K562 (cell line): ENCODE measurements at regions not wholly inside any gene's neighbourhood (a gene's known extent, or its start where the extent isn't known, plus 50 kb on each side); places are given as distances from the start of the nearest gene placed in this dataset.

Experiments
- ATAC-seq: fragments of 200-7000 bp; cut with Tn5 transposase; 3 replicates; pipeline ENCODE4 v1.9.1; 2020; ENCODE audit warnings: moderate library complexity
- BruUV-seq: library from RNA; stranded (reverse); fragments of 400-500 nt; replicated peaks from 2 replicates; lab custom pipeline; 2021; lab: Mats Ljungman, UMichigan
- CTCF ChIA-PET: fragments of 300-600 bp; formaldehyde crosslinking; extraction: SDS; loops from one replicate; lab custom pipeline; 2021; ENCODE audit warnings: low intra/inter-chr PET ratio; lab: Yijun Ruan, JAX
- POLR2A ChIA-PET: fragments of 300-600, 350-650 bp; sonication (Branson Sonifier 250); formaldehyde crosslinking; extraction: SDS; loops from one replicate; lab custom pipeline; 2021; ENCODE audit warnings: antibody characterized with exemption, inconsistent platforms; lab: Yijun Ruan, JAX
- DNase-seq, 4 experiments: peaks; one replicate each; pipeline versions ENCODE4 v3.0.0 to v3.0.0-alpha.2; 2011 to 2018; ENCODE audit warnings: low spot score in 3 of 4, mixed read lengths in 3 of 4; ENCODE audit errors: extremely low read depth in 1 of 4
- FAIRE-seq: peaks from 2 replicates; lab custom pipeline; 2011; peaks lifted over from hg19 to GRCh38; lab: Jason Lieb, UNC
- H2AFZ ChIP-seq: 2 replicates; pipeline ENCODE4 v1.6.0; 2011; ENCODE audit warnings: low read depth, low read length, control low read depth, inconsistent platforms
- H3K27ac ChIP-seq: fragments of 200-600 bp; 3 replicates; pipeline ENCODE4 v1.8.0; 2011; ENCODE audit warnings: low read depth, mild to moderate bottlenecking, control low read depth, inconsistent platforms, low read length, moderate library complexity, mixed read lengths; ENCODE audit errors: extremely low read depth
- H3K27me3 ChIP-seq, 2 experiments: fragments of 300-600 bp in 1 of 2; 2 replicates in 1 of 2; 3 replicates in 1 of 2; pipeline versions ENCODE4 v1.6.0 to v1.8.0; 2011; ENCODE audit warnings: inconsistent platforms in 2 of 2, low read length in 2 of 2, mild to moderate bottlenecking in 1 of 2, mixed read lengths in 1 of 2, moderate library complexity in 1 of 2; ENCODE audit not compliant: control insufficient read depth in 2 of 2, insufficient read depth in 2 of 2
- H3K36me3 ChIP-seq: fragments of 300-600 bp; 3 replicates; pipeline ENCODE4 v1.8.0; 2011; ENCODE audit warnings: mild to moderate bottlenecking, low read length, inconsistent platforms; ENCODE audit not compliant: control insufficient read depth, insufficient read depth
- H3K4me1 ChIP-seq, 2 experiments: fragments of 200-600 bp in 1 of 2; replicated peaks in 1 of 2; 2 replicates in 1 of 2; 3 replicates in 1 of 2; pipeline versions ENCODE4 v1.5.1 to v1.8.0; 2011; ENCODE audit warnings: inconsistent platforms in 2 of 2, low read length in 2 of 2, mild to moderate bottlenecking in 1 of 2, mixed read lengths in 1 of 2, moderate library complexity in 1 of 2; ENCODE audit not compliant: control insufficient read depth in 2 of 2, insufficient read depth in 2 of 2
- H3K4me2 ChIP-seq: 2 replicates; pipeline ENCODE4 v1.6.1; 2011; ENCODE audit warnings: low read length, control low read depth, inconsistent platforms, mixed read lengths; ENCODE audit not compliant: insufficient read depth
- H3K4me3 ChIP-seq: fragments of 200-600 bp; sonication (generic), shearing (Covaris generic); 2 replicates; pipeline ENCODE4 v1.5.1; 2016; ENCODE audit warnings: control low read depth, inconsistent platforms
- H3K79me2 ChIP-seq: fragments of 200-600 bp; 3 replicates; pipeline ENCODE4 v1.8.0; 2011; ENCODE audit warnings: low read length, inconsistent platforms; ENCODE audit not compliant: control insufficient read depth, insufficient read depth
- H3K9ac ChIP-seq, 2 experiments: 2 replicates each; pipeline versions ENCODE4 v1.6.0 to v1.6.1; 2011; ENCODE audit warnings: low read depth in 2 of 2, low read length in 2 of 2, control low read depth in 1 of 2, inconsistent platforms in 1 of 2, mild to moderate bottlenecking in 1 of 2, mixed read lengths in 1 of 2; ENCODE audit not compliant: insufficient read depth in 1 of 2
- H3K9me1 ChIP-seq: one replicate; pipeline ENCODE4 v1.6.0; 2011; ENCODE audit warnings: inconsistent platforms, mild to moderate bottlenecking, low read length, moderate library complexity; ENCODE audit not compliant: control insufficient read depth, insufficient read depth
- H3K9me3 ChIP-seq: replicated peaks from 2 replicates; pipeline ENCODE4 v1.5.1; 2011; ENCODE audit warnings: low read depth, low read length, inconsistent platforms; ENCODE audit not compliant: control insufficient read depth, insufficient read depth
- H4K20me1 ChIP-seq: replicated peaks from 2 replicates; pipeline ENCODE4 v1.6.1; 2011; ENCODE audit warnings: low read length, inconsistent platforms, mixed read lengths; ENCODE audit not compliant: control insufficient read depth, insufficient read depth
- ARHGAP35 ChIP-seq: fragments of 450-650 bp; IDR thresholded peaks from 2 replicates; pipeline ENCODE4 v1.6.1; 2018; ENCODE audit not compliant: partially characterized antibody
- FOXP1 ChIP-seq: sonication (generic); formaldehyde crosslinking; IDR thresholded peaks from 2 replicates; pipeline ENCODE4 v1.8.0; 2022; ENCODE audit warnings: mild to moderate bottlenecking, missing genetic modification reagents
- MAFK ChIP-seq: IDR thresholded peaks from 2 replicates; pipeline ENCODE4 v1.6.1; 2011; ENCODE audit warnings: low read length, improper control_type of control experiment
- MCM2 ChIP-seq: fragments of 450-650 bp; IDR thresholded peaks from 2 replicates; pipeline ENCODE4 v1.6.1; 2017; ENCODE audit warnings: low read depth, mild to moderate bottlenecking
- NELFE ChIP-seq: IDR thresholded peaks from 2 replicates; pipeline ENCODE4 v1.6.1; 2011; ENCODE audit warnings: mild to moderate bottlenecking; ENCODE audit not compliant: insufficient read depth, insufficient read length
- POLR2B ChIP-seq: fragments of 450-650 bp; IDR thresholded peaks from 2 replicates; pipeline ENCODE4 v1.6.1; 2018; ENCODE audit warnings: low read depth; ENCODE audit not compliant: partially characterized antibody
- POLR2H ChIP-seq: IDR thresholded peaks from 2 replicates; pipeline ENCODE4 v1.6.1; 2016; ENCODE audit warnings: missing genetic modification characterization, low read depth, mild to moderate bottlenecking, control low read depth, missing compliant biosample characterization, moderate library complexity
- RBM34 ChIP-seq: fragments of 200-400 bp; formaldehyde crosslinking; IDR thresholded peaks from 2 replicates; pipeline ENCODE4 v1.6.1; 2018; ENCODE audit warnings: low read length, borderline replicate concordance; ENCODE audit not compliant: insufficient read depth
- SMAD1 ChIP-seq: fragments of 150-350 bp; IDR thresholded peaks from 2 replicates; pipeline ENCODE4 v1.6.1; 2014; ENCODE audit warnings: low read length, low read depth; ENCODE audit not compliant: partially characterized antibody
- TSC22D4 ChIP-seq: fragments of 450-650 bp; IDR thresholded peaks from 2 replicates; pipeline ENCODE4 v1.6.1; 2016; ENCODE audit warnings: missing genetic modification characterization, missing biosample characterization, control low read depth
- ZC3H4 ChIP-seq: sonication (generic); formaldehyde crosslinking; IDR thresholded peaks from 2 replicates; pipeline ENCODE4 v1.9.0; 2021; ENCODE audit warnings: missing genetic modification reagents, borderline replicate concordance
- ZFP1 ChIP-seq: fragments of 450-650 bp; formaldehyde crosslinking; IDR thresholded peaks from 2 replicates; pipeline ENCODE4 v1.4.0; 2020; ENCODE audit warnings: mild to moderate bottlenecking, mixed read lengths
- ZNF24 ChIP-seq: fragments of 450-650 bp; IDR thresholded peaks from 2 replicates; pipeline ENCODE4 v1.6.1; 2016
- WGBS: fragments of 100-300 bp; shearing (Covaris generic); methylation state at CpG from one replicate; pipeline ENCODE4 v1.1.6; 2016; ENCODE audit warnings: low coverage, mixed read lengths; ENCODE audit not compliant: insufficient coverage; ENCODE audit errors: missing lambda C conversion rate; 5-methylcytosine and 5-hydroxymethylcytosine counted together
- in situ Hi-C: fragments of 300-500 bp; cut with MboI; formaldehyde crosslinking; loops from 4 replicates; pipeline ENCODE4 v1.15.0; 2018; ENCODE audit warnings: inconsistent platforms, mixed read lengths
- intact Hi-C: fragments of 100-400 bp; cut with micrococcal nuclease; formaldehyde crosslinking; loops from 2 replicates; pipeline ENCODE4 v1.14.2; 2022
- TF ChIP-seq, protein P1 (sequence below), 2 experiments: fragments of 450-650 bp in 1 of 2; sonication (generic) in 1 of 2; formaldehyde crosslinking; conservative IDR thresholded peaks; 2 replicates each; pipeline versions ENCODE4 v1.4.0 to v1.8.1; 2020 to 2022; ENCODE audit warnings: mild to moderate bottlenecking in 1 of 2, missing genetic modification reagents in 1 of 2
- TF ChIP-seq, protein P2 (sequence below), 2 experiments: IDR thresholded peaks; 2 replicates each; pipeline ENCODE4 v1.6.1; 2011; ENCODE audit warnings: borderline replicate concordance in 1 of 2, control low read depth in 1 of 2, low read depth in 1 of 2, low read length in 1 of 2, mild to moderate bottlenecking in 1 of 2, mixed read lengths in 1 of 2, moderate library complexity in 1 of 2; ENCODE audit not compliant: insufficient read depth in 1 of 2, insufficient read length in 1 of 2, poor library complexity in 1 of 2, severe bottlenecking in 1 of 2; ENCODE audit errors: extremely low read depth in 1 of 2
- TF ChIP-seq, protein P3 (sequence below): fragments of 250-450 bp; sonication (Bioruptor Pico); IDR thresholded peaks from 2 replicates; pipeline ENCODE4 v1.9.0; 2021; ENCODE audit warnings: mild to moderate bottlenecking

DNA sequence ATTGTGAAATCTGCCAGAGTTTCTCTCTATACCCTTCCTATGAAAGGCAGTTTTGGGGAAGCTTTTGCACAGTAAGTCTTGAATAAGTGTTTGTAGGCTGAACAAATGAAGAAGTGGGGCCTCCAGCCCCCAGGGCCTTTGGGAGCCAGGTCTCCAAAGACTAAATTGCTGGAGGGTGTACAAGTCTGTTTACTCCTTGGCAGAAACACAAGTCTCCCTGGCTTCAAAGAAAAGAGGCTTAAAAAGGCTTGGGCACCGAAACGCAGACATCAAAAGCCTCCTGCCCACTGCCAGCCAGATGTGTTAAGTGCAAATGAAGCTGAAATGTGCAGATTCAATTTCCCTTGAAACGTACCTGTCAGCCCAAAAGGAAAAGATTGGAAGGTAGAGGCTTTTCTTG lies 146.3 kb downstream of the TMEM132E start:
- Histone ChIP-seq H3K36me3 (no peaks in the 10 kb centered on the region), H3K9me3 (no peaks in the 10 kb centered on the region), H3K27ac (no peak overlapping the region), H3K4me3 (no peak overlapping the region), H4K20me1 (no peaks in the 10 kb centered on the region; the same call in none of the 2 replicates), H3K27me3 (peaks cover 0 to 19% of the 10 kb centered on the region in 2 experiments; a peak in 2 of 5 replicates), H3K79me2 (no peaks in the 10 kb centered on the region), H3K9me1 (no peaks in the 10 kb centered on the region), H3K4me2 (no peak overlapping the region), H3K4me1 (no peaks in the 10 kb centered on the region), H3K9ac (no peak overlapping the region), H2AFZ (no peak overlapping the region)
- in situ Hi-C loops = no loop called here
- DNase-seq = no peak
- no peak for ATAC-seq
- 0% methylated on average over 3 of the region's 3 CpGs for WGBS
- POLR2A ChIA-PET = interaction anchor here (0.9 kb wide), 1 partner anchor 14 kb away, joined by 3 read pairs; no protein-coding TSS in a partner anchor
- TF ChIP-seq ZFP1 (CRISPR knock-in tag) (no peak), SMAD1 (no peak), ZC3H4 (CRISPR knock-in tag) (no peak), ZNF24 (no peak), FOXP1 (CRISPR knock-in tag) (no peak)
- no peak for FAIRE-seq
- intact Hi-C loops = no loop called here
- CTCF ChIA-PET = no interaction called here
- BruUV-seq = no TSS peak

DNA sequence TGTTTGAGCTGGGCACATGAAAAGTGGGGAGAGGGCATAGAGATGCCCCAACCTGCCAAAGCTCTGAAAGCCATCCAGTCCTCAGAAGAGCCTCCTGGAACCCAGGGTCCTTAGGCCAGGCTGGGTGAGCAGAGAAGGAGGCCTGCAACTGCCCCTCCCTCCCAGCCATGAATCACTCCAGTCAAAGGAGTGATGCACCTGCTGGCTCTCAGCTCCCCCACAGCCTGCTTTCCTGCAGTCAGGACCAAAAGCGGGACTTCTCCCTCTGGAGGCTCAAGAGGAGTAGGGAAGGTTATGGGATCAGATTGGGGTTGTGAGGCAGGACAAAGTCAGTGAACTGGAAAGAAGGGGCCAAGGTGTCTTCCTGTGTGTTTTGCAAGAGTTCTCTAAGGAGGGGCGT lies 145.6 kb downstream of the TMEM132E start:
- no peak overlapping the region for H2AFZ ChIP-seq
- POLR2A ChIA-PET = no interaction called here
- H3K4me1 ChIP-seq = no peaks in the 10 kb centered on the region
- H3K79me2 ChIP-seq = no peaks in the 10 kb centered on the region
- peaks cover 0 to 23% of the 10 kb centered on the region in 2 experiments; a peak in 2 of 5 replicates for H3K27me3 ChIP-seq
- CTCF ChIA-PET = no interaction called here
- DNase-seq (no peak), ATAC-seq (no peak), FAIRE-seq (no peak)
- 0% methylated on average over 1 of the region's 2 CpGs for WGBS
- no peak overlapping the region for H3K9ac ChIP-seq
- no peak overlapping the region for H3K4me3 ChIP-seq
- H3K27ac ChIP-seq = no peak overlapping the region
- no peaks in the 10 kb centered on the region for H3K36me3 ChIP-seq
- no peaks in the 10 kb centered on the region for H3K9me3 ChIP-seq
- in situ Hi-C loops = no loop called here
- H4K20me1 ChIP-seq = peaks cover 4% of the 10 kb centered on the region
- H3K9me1 ChIP-seq = no peaks in the 10 kb centered on the region
- intact Hi-C loops = no loop called here
- H3K4me2 ChIP-seq = no peak overlapping the region
- no TSS peak for BruUV-seq
- TF ChIP-seq, protein P1, sequence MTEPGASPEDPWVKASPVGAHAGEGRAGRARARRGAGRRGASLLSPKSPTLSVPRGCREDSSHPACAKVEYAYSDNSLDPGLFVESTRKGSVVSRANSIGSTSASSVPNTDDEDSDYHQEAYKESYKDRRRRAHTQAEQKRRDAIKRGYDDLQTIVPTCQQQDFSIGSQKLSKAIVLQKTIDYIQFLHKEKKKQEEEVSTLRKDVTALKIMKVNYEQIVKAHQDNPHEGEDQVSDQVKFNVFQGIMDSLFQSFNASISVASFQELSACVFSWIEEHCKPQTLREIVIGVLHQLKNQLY (CRISPR knock-in tag; conservative IDR thresholded peaks at IDR 0.05) = no peak
- TF ChIP-seq, protein P2, sequence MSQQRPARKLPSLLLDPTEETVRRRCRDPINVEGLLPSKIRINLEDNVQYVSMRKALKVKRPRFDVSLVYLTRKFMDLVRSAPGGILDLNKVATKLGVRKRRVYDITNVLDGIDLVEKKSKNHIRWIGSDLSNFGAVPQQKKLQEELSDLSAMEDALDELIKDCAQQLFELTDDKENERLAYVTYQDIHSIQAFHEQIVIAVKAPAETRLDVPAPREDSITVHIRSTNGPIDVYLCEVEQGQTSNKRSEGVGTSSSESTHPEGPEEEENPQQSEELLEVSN (IDR thresholded peaks at IDR 0.05; ENCODE audit: borderline replicate concordance in 1 of 2, extremely low read depth in 1 of 2, insufficient read depth in 1 of 2, insufficient read length in 1 of 2, low read depth in 1 of 2, low read length in 1 of 2, poor library complexity in 1 of 2, severe bottlenecking in 1 of 2) = no peak
- no peak for TF ChIP-seq MAFK
- TF ChIP-seq, protein P3, sequence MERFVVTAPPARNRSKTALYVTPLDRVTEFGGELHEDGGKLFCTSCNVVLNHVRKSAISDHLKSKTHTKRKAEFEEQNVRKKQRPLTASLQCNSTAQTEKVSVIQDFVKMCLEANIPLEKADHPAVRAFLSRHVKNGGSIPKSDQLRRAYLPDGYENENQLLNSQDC (CRISPR knock-in tag) = no peak
- no peak for TF ChIP-seq TSC22D4
- no peak for TF ChIP-seq MCM2
- TF ChIP-seq POLR2H = no peak
- no peak for TF ChIP-seq ARHGAP35
- TF ChIP-seq NELFE = no peak
- no peak for TF ChIP-seq RBM34
- TF ChIP-seq POLR2B = no peak
